Choroid plexus epithelial cell (primary cell): ENCODE measurements at regions not wholly inside any gene's neighbourhood (a gene's known extent, or its start where the extent isn't known, plus 50 kb on each side); places are given as distances from the start of the nearest gene placed in this dataset.
A peak's percentile ranks its signal among the peaks of the same experiment; 100 is the strongest.
"Not testable (repeated sequence)": the region's sequence is repeated elsewhere in the genome, so short reads cannot be mapped to it uniquely, and the experiment has no call there.

ENCODE experiments used
- DNase-seq: peaks from one replicate; pipeline ENCODE4 v3.0.0-alpha.2; 2010; ENCODE audit warnings: low read depth
- H3K4me3 ChIP-seq: 2 replicates; pipeline ENCODE4 v1.5.1; 2011; ENCODE audit warnings: low read depth, mild to moderate bottlenecking, control low read depth, low read length, moderate library complexity
- TF ChIP-seq, protein P1 (sequence below): conservative IDR thresholded peaks from 2 replicates; pipeline ENCODE4 v1.5.1; 2011; ENCODE audit warnings: low read depth, mild to moderate bottlenecking, control low read depth, inconsistent platforms, low read length, moderate library complexity

DNA sequence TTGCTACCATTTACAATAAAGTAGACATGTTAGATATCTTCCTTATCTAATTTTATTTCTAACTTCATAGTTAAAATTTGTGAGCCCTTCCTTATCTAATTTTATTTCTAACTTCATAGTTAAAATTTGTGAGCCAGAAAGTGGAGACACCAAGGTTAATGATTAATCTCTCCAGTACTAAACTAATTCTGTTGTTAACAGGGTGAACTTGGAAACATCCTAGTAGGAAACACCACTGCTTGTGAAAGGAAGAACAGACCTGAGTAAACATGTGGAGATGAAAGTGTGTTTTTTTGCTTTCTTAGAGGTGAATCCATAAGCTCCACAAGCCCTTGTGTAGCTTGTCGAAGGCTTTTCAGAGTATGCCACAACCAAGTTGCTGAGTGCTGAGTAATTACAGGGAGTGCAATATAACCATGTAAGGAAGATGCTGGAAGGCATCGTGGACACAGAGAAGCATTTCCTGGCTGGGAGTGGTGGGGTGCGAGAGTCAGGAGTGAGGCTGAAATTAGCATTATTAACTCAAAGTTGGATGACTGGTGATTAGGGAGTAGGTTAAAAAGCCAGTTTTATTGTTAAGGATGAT, 118.6 kb upstream of the NEIL3 start:
- TF ChIP-seq, protein P1, sequence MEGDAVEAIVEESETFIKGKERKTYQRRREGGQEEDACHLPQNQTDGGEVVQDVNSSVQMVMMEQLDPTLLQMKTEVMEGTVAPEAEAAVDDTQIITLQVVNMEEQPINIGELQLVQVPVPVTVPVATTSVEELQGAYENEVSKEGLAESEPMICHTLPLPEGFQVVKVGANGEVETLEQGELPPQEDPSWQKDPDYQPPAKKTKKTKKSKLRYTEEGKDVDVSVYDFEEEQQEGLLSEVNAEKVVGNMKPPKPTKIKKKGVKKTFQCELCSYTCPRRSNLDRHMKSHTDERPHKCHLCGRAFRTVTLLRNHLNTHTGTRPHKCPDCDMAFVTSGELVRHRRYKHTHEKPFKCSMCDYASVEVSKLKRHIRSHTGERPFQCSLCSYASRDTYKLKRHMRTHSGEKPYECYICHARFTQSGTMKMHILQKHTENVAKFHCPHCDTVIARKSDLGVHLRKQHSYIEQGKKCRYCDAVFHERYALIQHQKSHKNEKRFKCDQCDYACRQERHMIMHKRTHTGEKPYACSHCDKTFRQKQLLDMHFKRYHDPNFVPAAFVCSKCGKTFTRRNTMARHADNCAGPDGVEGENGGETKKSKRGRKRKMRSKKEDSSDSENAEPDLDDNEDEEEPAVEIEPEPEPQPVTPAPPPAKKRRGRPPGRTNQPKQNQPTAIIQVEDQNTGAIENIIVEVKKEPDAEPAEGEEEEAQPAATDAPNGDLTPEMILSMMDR, result no peak
- DNase-seq, result peak; percentile 18
- no peak overlapping the region for H3K4me3 ChIP-seq

DNA sequence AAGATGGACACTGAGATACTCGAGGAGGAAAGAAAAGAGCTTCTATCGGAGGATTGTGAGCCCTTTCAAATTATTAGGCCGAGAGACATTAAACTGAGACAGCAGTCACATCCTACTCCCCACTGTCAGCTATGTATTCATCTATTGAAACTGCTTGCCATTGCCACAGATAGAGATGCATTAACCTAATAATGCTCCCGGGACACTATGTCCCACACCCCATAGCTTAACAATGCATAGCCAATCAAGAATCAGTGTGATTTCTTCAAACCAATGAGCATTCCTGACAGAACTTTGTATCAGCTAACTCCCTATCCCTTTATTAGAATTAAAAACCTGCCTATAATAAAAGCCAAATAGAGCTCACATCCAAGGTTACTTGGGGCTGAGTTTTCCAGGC, 118.1 kb upstream of the NEIL3 start:
- no peak overlapping the region for H3K4me3 ChIP-seq
- TF ChIP-seq, protein P1, result no peak
- DNase-seq, result no peak

DNA sequence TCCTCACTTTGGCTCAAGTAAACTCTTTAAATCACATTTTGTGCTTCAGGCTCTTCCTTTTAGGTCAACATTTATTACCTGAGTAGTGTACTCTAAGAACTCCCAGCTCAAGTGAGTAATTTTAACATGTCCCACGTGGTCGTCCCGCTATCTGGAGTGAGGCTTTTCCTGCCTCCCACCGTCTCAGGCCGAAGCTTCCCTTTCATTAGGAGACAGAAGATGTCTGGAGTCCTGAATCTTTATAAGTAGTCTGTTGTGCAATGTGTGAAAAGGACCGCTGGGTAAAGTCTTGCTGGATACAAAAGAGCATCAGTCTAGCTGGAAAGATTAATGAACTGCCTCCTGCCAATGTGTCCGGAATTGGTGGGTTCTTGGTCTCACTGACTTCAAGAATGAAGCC, 117.7 kb upstream of the NEIL3 start:
- TF ChIP-seq, protein P1, result no peak
- no peak overlapping the region for H3K4me3 ChIP-seq
- DNase-seq, result no peak

DNA sequence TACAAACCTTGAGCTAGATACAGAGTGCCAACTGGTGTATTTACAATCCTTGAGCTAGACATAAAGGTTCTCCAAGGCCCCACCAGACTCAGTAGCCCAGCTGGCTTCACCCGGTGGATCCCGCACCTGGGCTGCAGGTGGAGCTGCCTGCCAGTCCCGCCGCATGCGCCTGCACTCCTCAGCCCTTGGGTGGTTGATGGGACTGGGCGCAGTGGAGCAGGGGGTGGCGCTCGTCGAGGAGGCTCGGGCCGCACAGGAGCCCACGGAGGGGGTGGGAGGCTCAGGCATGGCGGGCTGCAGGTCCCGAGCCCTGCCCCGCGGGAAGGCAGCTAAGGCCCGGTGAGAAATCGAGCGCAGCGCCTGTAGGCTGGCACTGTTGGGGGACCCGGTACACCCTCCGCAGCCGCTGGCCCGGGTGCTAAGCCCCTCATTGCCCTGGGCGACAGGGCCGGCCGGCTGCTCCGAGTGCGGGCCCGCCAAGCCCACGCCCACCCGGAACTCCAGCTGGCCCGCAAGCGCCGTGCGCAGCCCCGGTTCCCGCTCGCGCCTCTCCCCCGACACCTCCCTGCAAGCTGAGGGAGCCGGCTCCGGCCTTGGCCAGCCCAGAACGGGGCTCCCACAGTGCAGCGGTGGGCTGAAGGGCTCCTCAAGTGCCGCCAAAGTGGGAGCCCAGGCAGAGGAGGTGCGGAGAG, 116.5 kb upstream of the NEIL3 start:
- not testable (repeated sequence) for DNase-seq, H3K4me3 ChIP-seq

DNA sequence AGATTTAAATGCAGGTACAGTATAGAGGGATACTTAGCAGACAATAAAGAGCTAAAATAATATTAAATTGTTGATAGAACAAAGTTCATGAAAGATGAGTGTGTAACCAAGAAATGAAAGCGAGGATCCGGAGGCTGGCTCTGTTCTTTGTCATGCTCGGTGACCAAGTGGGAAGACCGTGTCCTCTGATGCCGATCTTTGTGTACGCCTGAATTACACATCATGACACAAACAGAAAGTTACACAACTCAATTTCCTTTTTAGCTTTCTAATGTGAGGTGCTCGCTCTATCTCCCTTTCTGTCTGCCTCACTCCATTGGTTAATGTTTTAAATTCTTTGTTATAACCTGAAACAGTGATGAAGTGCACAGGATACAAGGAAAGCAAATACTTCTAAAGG, 114.8 kb upstream of the NEIL3 start:
- no peak overlapping the region for H3K4me3 ChIP-seq
- TF ChIP-seq, protein P1, result no peak
- DNase-seq, result no peak

DNA sequence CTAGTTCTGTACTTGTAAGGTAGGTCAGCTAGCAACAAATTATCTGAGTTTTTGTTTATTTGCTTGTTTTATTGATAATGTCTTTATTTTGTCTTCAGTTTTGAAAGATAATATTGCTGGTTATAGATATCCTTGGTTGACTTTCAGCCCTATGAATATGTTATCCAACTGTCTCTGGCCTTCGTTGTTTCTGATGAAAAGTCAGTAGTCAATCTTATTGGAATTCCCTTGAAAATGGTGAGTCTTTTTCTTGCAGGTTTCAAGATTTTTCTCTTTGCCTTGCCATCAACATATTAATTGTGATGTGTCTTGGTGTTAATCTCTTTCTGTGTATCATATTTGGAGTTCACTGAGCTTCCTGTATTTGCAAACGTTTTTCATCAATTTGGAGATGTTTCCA, 113.1 kb upstream of the NEIL3 start:
- no peak overlapping the region for H3K4me3 ChIP-seq
- TF ChIP-seq, protein P1, result no peak
- DNase-seq, result no peak

DNA sequence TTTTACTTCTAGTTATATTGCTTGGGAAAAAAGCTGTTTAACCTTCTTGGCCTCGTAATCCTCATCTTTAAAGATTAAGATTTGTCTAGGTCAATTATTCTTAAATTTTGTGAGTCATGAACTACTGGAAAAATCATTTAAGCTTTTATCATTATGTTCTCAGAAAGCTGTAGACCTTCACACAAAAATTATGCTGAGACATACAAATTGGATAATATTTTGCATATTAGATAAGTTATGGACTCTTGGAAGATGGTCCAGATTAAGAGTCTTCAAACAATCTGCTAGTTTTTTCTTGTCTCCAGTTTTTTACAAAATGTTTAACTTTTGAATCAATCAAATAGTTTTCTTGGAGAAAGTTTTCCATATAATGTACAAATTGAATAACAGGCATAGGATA, 108.1 kb upstream of the NEIL3 start:
- TF ChIP-seq, protein P1, result no peak
- H3K4me3 ChIP-seq, result no peak overlapping the region
- DNase-seq, result no peak
